ENCODE measurements at regions not wholly inside any gene's neighbourhood (a gene's known extent, or its start where the extent isn't known, plus 50 kb on each side); places are given as distances from the start of the nearest gene placed in this dataset.

GRCh38 chr18:27467073-27467472, 282.0 kb upstream of the CHST9 start:
- no peak for DNase-seq (ENCODE audit: low spot score)

- no peak for DNase-seq (ENCODE audit: low spot score)
Observed at GRCh38 chr18:27461957-27462356, 276.8 kb upstream of the CHST9 start.

- DNase-seq (ENCODE audit: low spot score), result no peak
Observed at GRCh38 chr18:27449104-27449503, 264.0 kb upstream of the CHST9 start.

GRCh38 chr18:27447930-27448329, 262.8 kb upstream of the CHST9 start:
- DNase-seq (ENCODE audit: low spot score), result no peak

- DNase-seq (ENCODE audit: low spot score), result no peak
Observed at GRCh38 chr18:27447451-27447881, 262.4 kb upstream of the CHST9 start.

GRCh38 chr18:27430595-27430994, 245.5 kb upstream of the CHST9 start:
- DNase-seq (ENCODE audit: low spot score), result no peak

GRCh38 chr18:27428716-27429475, 243.8 kb upstream of the CHST9 start:
- no peak for DNase-seq (ENCODE audit: low spot score)

- DNase-seq (ENCODE audit: low spot score), result no peak
Observed at GRCh38 chr18:27428120-27428519, 243.0 kb upstream of the CHST9 start.

- DNase-seq (ENCODE audit: low spot score), result no peak
Observed at GRCh38 chr18:27423581-27423980, 238.5 kb upstream of the CHST9 start.

- no peak for DNase-seq (ENCODE audit: low spot score)
Observed at GRCh38 chr18:27419646-27420045, 234.5 kb upstream of the CHST9 start.

GRCh38 chr18:27415495-27415894, 230.4 kb upstream of the CHST9 start:
- no peak for DNase-seq (ENCODE audit: low spot score)

GRCh38 chr18:27414682-27415081, 229.6 kb upstream of the CHST9 start:
- no peak for DNase-seq (ENCODE audit: low spot score)

GRCh38 chr18:27413495-27414401, 228.6 kb upstream of the CHST9 start:
- DNase-seq (ENCODE audit: low spot score), result no peak

GRCh38 chr18:27412556-27412955, 227.4 kb upstream of the CHST9 start:
- no peak for DNase-seq (ENCODE audit: low spot score)

- no peak for DNase-seq (ENCODE audit: low spot score)
Observed at GRCh38 chr18:27411911-27412310, 226.8 kb upstream of the CHST9 start.

GRCh38 chr18:27411013-27411412, 225.9 kb upstream of the CHST9 start:
- DNase-seq (ENCODE audit: low spot score), result no peak

GRCh38 chr18:27404855-27405254, 219.7 kb upstream of the CHST9 start:
- DNase-seq (ENCODE audit: low spot score), result no peak

GRCh38 chr18:27400001-27400400, 214.9 kb upstream of the CHST9 start:
- no peak for DNase-seq (ENCODE audit: low spot score)

GRCh38 chr18:27395752-27396151, 210.6 kb upstream of the CHST9 start:
- DNase-seq (ENCODE audit: low spot score), result no peak

GRCh38 chr18:27394687-27395086, 209.6 kb upstream of the CHST9 start:
- DNase-seq (ENCODE audit: low spot score), result no peak

- DNase-seq (ENCODE audit: low spot score), result no peak
Observed at GRCh38 chr18:27382567-27383216, 197.6 kb upstream of the CHST9 start.

- DNase-seq (ENCODE audit: low spot score), result no peak
Observed at GRCh38 chr18:27378431-27379095, 193.5 kb upstream of the CHST9 start.

Data from CD4-positive, alpha-beta T cell treated with Interleukin-2 at 100 ng/mL for 4 hours (primary cell).